GM12878 (cell line): ENCODE measurements at regions not wholly inside any gene's neighbourhood (a gene's known extent, or its start where the extent isn't known, plus 50 kb on each side); places are given as distances from the start of the nearest gene placed in this dataset.

Source experiments
- ATAC-seq: fragments of 200-7000 bp; cut with Tn5 transposase; 3 replicates; pipeline ENCODE4 v1.9.1; 2020; ENCODE audit warnings: mild to moderate bottlenecking, moderate library complexity
- BruUV-seq: library from RNA; stranded (reverse); fragments of 400-500 nt; replicated peaks from 2 replicates; lab custom pipeline; 2021; lab: Mats Ljungman, UMichigan
- CTCF ChIA-PET: fragments of 300-600 bp; sonication (Branson Sonifier 250); formaldehyde crosslinking; extraction: SDS; loops from one replicate; lab custom pipeline; 2021; ENCODE audit warnings: inconsistent platforms; lab: Yijun Ruan, JAX
- POLR2A ChIA-PET: fragments of 350-600 bp; formaldehyde crosslinking; extraction: SDS; loops from one replicate; lab custom pipeline; 2021; ENCODE audit warnings: inconsistent platforms; lab: Charles Lee
- RAD21 ChIA-PET: fragments of 300-600 bp; sonication (Branson Sonifier 250); formaldehyde crosslinking; loops from one replicate; lab custom pipeline; 2023; ENCODE audit warnings: antibody characterized with exemption; ENCODE audit not compliant: unreplicated experiment; lab: Charles Lee
- SMC1A ChIA-PET: fragments of 300-600 bp; sonication (Branson Sonifier 250); formaldehyde crosslinking; loops from one replicate; lab custom pipeline; 2023; ENCODE audit not compliant: unreplicated experiment, uncharacterized antibody; lab: Charles Lee
- DNase-seq: peaks from one replicate; pipeline ENCODE4 v3.0.0-alpha.2; 2011; ENCODE audit warnings: low read depth, low spot score
- FAIRE-seq: peaks from 3 replicates; lab custom pipeline; 2011; peaks lifted over from hg19 to GRCh38; lab: Jason Lieb, UNC
- H2AFZ ChIP-seq: 2 replicates; pipeline ENCODE4 v1.6.0; 2011; ENCODE audit warnings: low read depth, low read length, control low read depth; ENCODE audit not compliant: control insufficient read depth
- H3K27ac ChIP-seq: 2 replicates; pipeline ENCODE4 v1.5.1; 2011; ENCODE audit warnings: control low read depth; ENCODE audit not compliant: control insufficient read depth, insufficient read depth
- H3K27me3 ChIP-seq, 2 experiments: replicated peaks in 1 of 2; 2 replicates each; pipeline versions ENCODE4 v1.6.0 to v1.6.1; 2011; ENCODE audit warnings: low read length in 1 of 2; ENCODE audit not compliant: control insufficient read depth in 2 of 2, insufficient read depth in 2 of 2
- H3K36me3 ChIP-seq, 2 experiments: 2 replicates each; pipeline ENCODE4 v1.5.1; 2011; ENCODE audit warnings: low read length in 1 of 2; ENCODE audit not compliant: control insufficient read depth in 2 of 2, insufficient read depth in 2 of 2
- H3K4me1 ChIP-seq: 2 replicates; pipeline ENCODE4 v1.6.1; 2011; ENCODE audit warnings: mild to moderate bottlenecking, low read length, moderate library complexity, mixed read lengths; ENCODE audit not compliant: control insufficient read depth, insufficient read depth
- H3K4me2 ChIP-seq: 2 replicates; pipeline ENCODE4 v1.6.0; 2011; ENCODE audit warnings: control low read depth; ENCODE audit not compliant: control insufficient read depth, insufficient read depth
- H3K4me3 ChIP-seq: fragments of 200-600 bp; sonication (generic); 2 replicates; pipeline ENCODE4 v1.5.1; 2016
- H3K79me2 ChIP-seq: 2 replicates; pipeline ENCODE4 v1.6.0; 2011; ENCODE audit warnings: low read length; ENCODE audit not compliant: control insufficient read depth, insufficient read depth
- H3K9ac ChIP-seq: 2 replicates; pipeline ENCODE4 v1.8.0; 2011; ENCODE audit warnings: low read length, control low read depth, mixed read lengths; ENCODE audit not compliant: control insufficient read depth, insufficient read depth
- H3K9me3 ChIP-seq: replicated peaks from 3 replicates; pipeline ENCODE4 v1.5.1; 2011; ENCODE audit warnings: mild to moderate bottlenecking, low read length; ENCODE audit not compliant: control insufficient read depth, insufficient read depth
- H4K20me1 ChIP-seq: 2 replicates; pipeline ENCODE4 v1.6.0; 2011; ENCODE audit not compliant: control insufficient read depth, insufficient read depth
- BCL3 ChIP-seq: IDR thresholded peaks from 2 replicates; pipeline ENCODE4 v1.6.1; 2011; ENCODE audit warnings: borderline replicate concordance, low read depth, mild to moderate bottlenecking, moderate library complexity, low read length; ENCODE audit not compliant: insufficient read depth, poor library complexity, severe bottlenecking
- CEBPZ ChIP-seq: fragments of 150-350 bp; IDR thresholded peaks from 2 replicates; pipeline ENCODE4 v1.6.1; 2016; ENCODE audit warnings: low read depth, low read length
- E4F1 ChIP-seq: fragments of 450-650 bp; IDR thresholded peaks from 2 replicates; pipeline ENCODE4 v1.6.1; 2018; ENCODE audit warnings: borderline replicate concordance, mild to moderate bottlenecking; ENCODE audit not compliant: partially characterized antibody
- IRF3 ChIP-seq: fragments of 450-650 bp; IDR thresholded peaks from 2 replicates; pipeline ENCODE4 v1.6.1; 2014; ENCODE audit warnings: mild to moderate bottlenecking
- LARP7 ChIP-seq: fragments of 450-650 bp; IDR thresholded peaks from 2 replicates; pipeline ENCODE4 v1.6.1; 2017; ENCODE audit warnings: mild to moderate bottlenecking
- MTA2 ChIP-seq: fragments of 450-650 bp; IDR thresholded peaks from 2 replicates; pipeline ENCODE4 v1.6.1; 2016; ENCODE audit warnings: low read depth, mild to moderate bottlenecking, moderate library complexity
- SMAD1 ChIP-seq: fragments of 450-650 bp; IDR thresholded peaks from 2 replicates; pipeline ENCODE4 v1.6.1; 2018; ENCODE audit warnings: mild to moderate bottlenecking, low read depth; ENCODE audit not compliant: partially characterized antibody
- ZNF622 ChIP-seq: fragments of 450-650 bp; IDR thresholded peaks from 2 replicates; pipeline ENCODE4 v1.6.1; 2017; ENCODE audit warnings: mild to moderate bottlenecking, inconsistent platforms
- WGBS: methylation state at CpG from one replicate; pipeline ENCODE4 v1.1.6; 2016; ENCODE audit warnings: low lambda C conversion rate; ENCODE audit not compliant: insufficient replicate concordance, insufficient coverage; ENCODE audit errors: missing lambda C conversion rate; 5-methylcytosine and 5-hydroxymethylcytosine counted together
- in situ Hi-C: fragments of 300-500 bp; cut with MboI; formaldehyde crosslinking; loops from 9 replicates; pipeline ENCODE4 v1.14.3; 2018; ENCODE audit warnings: mixed read lengths
- intact Hi-C: fragments of 100-400 bp; cut with micrococcal nuclease; formaldehyde crosslinking; loops from one replicate; pipeline ENCODE4 v1.14.2; 2022; ENCODE audit not compliant: unreplicated experiment

- H3K4me2 ChIP-seq, result no peak overlapping the region
- H3K9me3 ChIP-seq, result no peaks in the 10 kb centered on the region
- intact Hi-C loops, result no loop called here
- ATAC-seq (no peak), DNase-seq (no peak), FAIRE-seq (no peak)
- H3K79me2 ChIP-seq, result no peaks in the 10 kb centered on the region
- no peak overlapping the region for H3K27ac ChIP-seq
- in situ Hi-C loops, result no loop called here
- no peaks in the 10 kb centered on the region for H3K4me1 ChIP-seq
- no TSS peak for BruUV-seq
- H4K20me1 ChIP-seq, result no peaks in the 10 kb centered on the region
- H3K4me3 ChIP-seq, result no peak overlapping the region
- H2AFZ ChIP-seq, result no peak overlapping the region
- WGBS, result 35% methylated on average over 4 of the region's 4 CpGs
- H3K27me3 ChIP-seq, result no peaks in the 10 kb centered on the region
- CTCF ChIA-PET, result no interaction called here
- H3K36me3 ChIP-seq, result no peaks in the 10 kb centered on the region
- RAD21 ChIA-PET, result no interaction called here
- TF ChIP-seq SMAD1 (no peak), ZNF622 (no peak), BCL3 (no peak), MTA2 (no peak), E4F1 (no peak), CEBPZ (no peak), IRF3 (no peak), LARP7 (no peak)
- POLR2A ChIA-PET, result no interaction called here
- SMC1A ChIA-PET, result no interaction called here
- H3K9ac ChIP-seq, result no peak overlapping the region
Measured at GRCh38 chr1:68976916-68977610, 480.2 kb upstream of the DEPDC1 start.
